Effector memory CD8-positive, alpha-beta T cell (primary cell): ENCODE measurements at regions not wholly inside any gene's neighbourhood (a gene's known extent, or its start where the extent isn't known, plus 50 kb on each side); places are given as distances from the start of the nearest gene placed in this dataset.

ENCODE experiments used
- ATAC-seq: fragments of 150-1000 bp; cut with Tn5 transposase; replicated peaks from 2 replicates; pipeline ENCODE4 v1.10.0; 2021; ENCODE audit warnings: mild to moderate bottlenecking, moderate library complexity
- DNase-seq, 3 experiments: peaks; one replicate each; pipeline ENCODE4 v3.0.0; 2021
- H3K27ac Mint-ChIP-seq, 2 donors: one replicate each; pipeline ENCODE4 v1.8.0; 2022; ENCODE audit warnings: mild to moderate bottlenecking in 2 of 2, mixed read lengths in 2 of 2, moderate library complexity in 2 of 2
- H3K27me3 Mint-ChIP-seq, 2 donors: one replicate each; pipeline ENCODE4 v1.8.0; 2022; ENCODE audit warnings: mixed read lengths in 2 of 2
- H3K36me3 Mint-ChIP-seq: one replicate; pipeline ENCODE4 v1.8.0; 2022; ENCODE audit warnings: mild to moderate bottlenecking, moderate library complexity, mixed read lengths; ENCODE audit not compliant: insufficient read depth
- H3K4me1 Mint-ChIP-seq, 2 donors: one replicate each; pipeline ENCODE4 v1.8.0; 2022; ENCODE audit warnings: low read depth in 2 of 2, mixed read lengths in 2 of 2
- H3K4me3 Mint-ChIP-seq, 2 donors: one replicate each; pipeline ENCODE4 v1.8.0; 2022; ENCODE audit warnings: mild to moderate bottlenecking in 2 of 2, mixed read lengths in 2 of 2, moderate library complexity in 2 of 2
- H3K9me3 Mint-ChIP-seq, 2 donors: one replicate each; pipeline ENCODE4 v1.8.0; 2022; ENCODE audit warnings: mixed read lengths in 2 of 2

- no peaks in the 10 kb centered on the region for H3K36me3 Mint-ChIP-seq
Observed at GRCh38 chr1:22341791-22342605, 109.7 kb upstream of the ZBTB40 start.

GRCh38 chr1:22342734-22343191, 108.9 kb upstream of the ZBTB40 start:
- Mint-ChIP-seq H3K27ac (no peak overlapping the region), H3K27me3 (peaks cover 50 to 69% of the 10 kb centered on the region in 2 donors), H3K4me1 (no peaks in the 10 kb centered on the region), H3K9me3 (no peaks in the 10 kb centered on the region), H3K36me3 (no peaks in the 10 kb centered on the region), H3K4me3 (no peak overlapping the region)
- no peak for DNase-seq
- no peak for ATAC-seq

More at GRCh38 chr1:22341791-22342605, 109.7 kb upstream of the ZBTB40 start:
- DNase-seq (no peak), ATAC-seq (no peak)
- Mint-ChIP-seq H3K4me3 (no peak overlapping the region), H3K9me3 (no peaks in the 10 kb centered on the region), H3K27ac (no peak overlapping the region), H3K27me3 (peaks cover 48 to 65% of the 10 kb centered on the region in 2 donors), H3K4me1 (no peaks in the 10 kb centered on the region)

- no peak for ATAC-seq
- no peaks in the 10 kb centered on the region for H3K9me3 Mint-ChIP-seq
- H3K27me3 Mint-ChIP-seq, result peaks cover 59 to 78% of the 10 kb centered on the region in 2 donors
- H3K4me1 Mint-ChIP-seq, result no peaks in the 10 kb centered on the region
- no peaks in the 10 kb centered on the region for H3K36me3 Mint-ChIP-seq
- H3K4me3 Mint-ChIP-seq, result no peak overlapping the region
- H3K27ac Mint-ChIP-seq, result no peak overlapping the region
- no peak for DNase-seq
Observed at GRCh38 chr1:22343456-22344328, 108.0 kb upstream of the ZBTB40 start.

GRCh38 chr1:22344329-22344630, 107.4 kb upstream of the ZBTB40 start:
- Mint-ChIP-seq H3K27ac (no peak overlapping the region), H3K4me3 (no peak overlapping the region), H3K4me1 (no peaks in the 10 kb centered on the region), H3K9me3 (no peaks in the 10 kb centered on the region), H3K36me3 (no peaks in the 10 kb centered on the region), H3K27me3 (peaks cover 63 to 84% of the 10 kb centered on the region in 2 donors)
- ATAC-seq (no peak), DNase-seq (no peak)

- peaks cover under 1 to 2% of the 10 kb centered on the region in 2 donors for H3K4me1 Mint-ChIP-seq
- DNase-seq (no peak), ATAC-seq (no peak)
- no peak overlapping the region for H3K27ac Mint-ChIP-seq
- H3K9me3 Mint-ChIP-seq, result no peaks in the 10 kb centered on the region
- peaks cover 64 to 84% of the 10 kb centered on the region in 2 donors for H3K27me3 Mint-ChIP-seq
- no peaks in the 10 kb centered on the region for H3K36me3 Mint-ChIP-seq
- no peak overlapping the region for H3K4me3 Mint-ChIP-seq
Observed at GRCh38 chr1:22344851-22345560, 106.6 kb upstream of the ZBTB40 start.

GRCh38 chr1:22347854-22348760, 103.5 kb upstream of the ZBTB40 start:
- no peak for ATAC-seq
- Mint-ChIP-seq H3K9me3 (no peaks in the 10 kb centered on the region), H3K27ac (no peak overlapping the region), H3K4me1 (peaks cover 6% of the 10 kb centered on the region in 2 donors), H3K4me3 (no peak overlapping the region), H3K36me3 (no peaks in the 10 kb centered on the region), H3K27me3 (peaks cover 72 to 93% of the 10 kb centered on the region in 2 donors)
- no peak for DNase-seq

GRCh38 chr1:22349362-22350043, 102.1 kb upstream of the ZBTB40 start:
- DNase-seq (no peak), ATAC-seq (no peak)
- no peaks in the 10 kb centered on the region for H3K36me3 Mint-ChIP-seq
- H3K4me3 Mint-ChIP-seq, result no peak overlapping the region
- H3K4me1 Mint-ChIP-seq, result peaks cover 6% of the 10 kb centered on the region in 2 donors
- no peak overlapping the region for H3K27ac Mint-ChIP-seq
- H3K27me3 Mint-ChIP-seq, result peaks cover 58 to 80% of the 10 kb centered on the region in 2 donors
- no peaks in the 10 kb centered on the region for H3K9me3 Mint-ChIP-seq

- peaks cover 6% of the 10 kb centered on the region in 2 donors for H3K4me1 Mint-ChIP-seq
- ATAC-seq (no peak), DNase-seq (no peak)
- no peak overlapping the region for H3K27ac Mint-ChIP-seq
- no peaks in the 10 kb centered on the region for H3K36me3 Mint-ChIP-seq
- peaks cover 51 to 80% of the 10 kb centered on the region in 2 donors for H3K27me3 Mint-ChIP-seq
- H3K9me3 Mint-ChIP-seq, result no peaks in the 10 kb centered on the region
- H3K4me3 Mint-ChIP-seq, result no peak overlapping the region
Observed at GRCh38 chr1:22350171-22350923, 101.3 kb upstream of the ZBTB40 start.

- DNase-seq (no peak), ATAC-seq (no peak)
- no peaks in the 10 kb centered on the region for H3K9me3 Mint-ChIP-seq
- H3K27ac Mint-ChIP-seq, result no peak overlapping the region
- H3K4me1 Mint-ChIP-seq, result peaks cover 6% of the 10 kb centered on the region in 2 donors
- no peak overlapping the region for H3K4me3 Mint-ChIP-seq
- H3K27me3 Mint-ChIP-seq, result peaks cover 45 to 75% of the 10 kb centered on the region in 2 donors
- H3K36me3 Mint-ChIP-seq, result no peaks in the 10 kb centered on the region
Observed at GRCh38 chr1:22350924-22351767, 100.5 kb upstream of the ZBTB40 start.

- Mint-ChIP-seq H3K4me3 (no peak overlapping the region), H3K27me3 (peaks cover 47 to 74% of the 10 kb centered on the region in 2 donors), H3K4me1 (peaks cover 6% of the 10 kb centered on the region in 2 donors), H3K36me3 (no peaks in the 10 kb centered on the region), H3K9me3 (no peaks in the 10 kb centered on the region), H3K27ac (no peak overlapping the region)
- no peak for DNase-seq
- ATAC-seq, result no peak
Observed at GRCh38 chr1:22351768-22352080, 99.9 kb upstream of the ZBTB40 start.

GRCh38 chr1:22352355-22352754, 99.3 kb upstream of the ZBTB40 start:
- DNase-seq (no peak), ATAC-seq (no peak)
- Mint-ChIP-seq H3K4me3 (no peak overlapping the region), H3K4me1 (peaks cover 6% of the 10 kb centered on the region in 2 donors), H3K27me3 (peaks cover 53 to 77% of the 10 kb centered on the region in 2 donors), H3K9me3 (no peaks in the 10 kb centered on the region), H3K36me3 (no peaks in the 10 kb centered on the region), H3K27ac (no peak overlapping the region)
